Right atrium auricular region (tissue), 2 donors: ENCODE measurements at regions not wholly inside any gene's neighbourhood (a gene's known extent, or its start where the extent isn't known, plus 50 kb on each side); places are given as distances from the start of the nearest gene placed in this dataset.

ENCODE experiments used
- DNase-seq: peaks from one replicate; pipeline ENCODE4 v3.0.0-alpha.2; 2019; ENCODE audit warnings: low spot score
- H3K27ac ChIP-seq, 2 donors: fragments of 200-600 bp; sonication (generic); 1 replicate in 1 of 2; 2 replicates in 1 of 2; pipeline ENCODE4 v1.5.1; 2016 to 2019
- H3K27me3 ChIP-seq, 2 donors: fragments of 200-600 bp; sonication (generic); one replicate each; pipeline versions ENCODE4 v1.5.1 to v1.6.0; 2017 to 2019
- H3K36me3 ChIP-seq: fragments of 200-600 bp; sonication (generic); one replicate; pipeline ENCODE4 v1.5.1; 2016
- H3K4me1 ChIP-seq, 2 donors: fragments of 200-600 bp; sonication (generic); one replicate each; pipeline versions ENCODE4 v1.5.1 to v1.6.0; 2017 to 2019
- H3K4me3 ChIP-seq, 2 donors: fragments of 200-600 bp; sonication (generic); 1 replicate in 1 of 2; 2 replicates in 1 of 2; pipeline ENCODE4 v1.5.1; 2017 to 2019; ENCODE audit warnings: mild to moderate bottlenecking in 1 of 2, moderate library complexity in 1 of 2
- H3K9me3 ChIP-seq, 2 donors: fragments of 200-600 bp; sonication (generic); one replicate each; pipeline ENCODE4 v1.5.1; 2019
- TF ChIP-seq, protein P1 (sequence below), 2 donors: fragments of 200-600 bp; sonication (generic); IDR thresholded peaks; one replicate each; pipeline ENCODE4 v1.5.1; 2019; ENCODE audit warnings: antibody characterized with exemption in 2 of 2

DNA sequence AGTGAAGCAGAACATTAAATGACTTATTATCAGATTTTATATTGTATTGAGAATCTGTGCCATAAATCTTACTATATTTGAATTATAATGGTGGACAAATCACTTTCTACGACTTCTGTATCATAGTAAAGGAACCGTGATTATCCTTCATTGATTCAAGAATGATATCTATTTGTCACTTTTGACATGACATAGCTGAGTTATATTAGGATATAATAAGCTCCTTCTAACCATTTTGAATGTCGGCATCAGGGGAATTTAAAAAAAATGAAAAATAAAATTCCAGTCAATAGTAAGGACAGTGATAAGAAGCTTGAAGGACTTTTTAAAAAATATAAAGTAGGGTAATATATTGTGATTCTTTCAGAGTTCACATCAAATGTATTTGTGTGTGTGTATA, 338.9 kb upstream of the ACO1 start:
- Histone ChIP-seq H3K4me1 (no peaks in the 10 kb centered on the region), H3K9me3 (no peaks in the 10 kb centered on the region), H3K4me3 (no peak overlapping the region), H3K27ac (no peak overlapping the region), H3K27me3 (no peaks in the 10 kb centered on the region), H3K36me3 (no peaks in the 10 kb centered on the region)
- TF ChIP-seq, protein P1, sequence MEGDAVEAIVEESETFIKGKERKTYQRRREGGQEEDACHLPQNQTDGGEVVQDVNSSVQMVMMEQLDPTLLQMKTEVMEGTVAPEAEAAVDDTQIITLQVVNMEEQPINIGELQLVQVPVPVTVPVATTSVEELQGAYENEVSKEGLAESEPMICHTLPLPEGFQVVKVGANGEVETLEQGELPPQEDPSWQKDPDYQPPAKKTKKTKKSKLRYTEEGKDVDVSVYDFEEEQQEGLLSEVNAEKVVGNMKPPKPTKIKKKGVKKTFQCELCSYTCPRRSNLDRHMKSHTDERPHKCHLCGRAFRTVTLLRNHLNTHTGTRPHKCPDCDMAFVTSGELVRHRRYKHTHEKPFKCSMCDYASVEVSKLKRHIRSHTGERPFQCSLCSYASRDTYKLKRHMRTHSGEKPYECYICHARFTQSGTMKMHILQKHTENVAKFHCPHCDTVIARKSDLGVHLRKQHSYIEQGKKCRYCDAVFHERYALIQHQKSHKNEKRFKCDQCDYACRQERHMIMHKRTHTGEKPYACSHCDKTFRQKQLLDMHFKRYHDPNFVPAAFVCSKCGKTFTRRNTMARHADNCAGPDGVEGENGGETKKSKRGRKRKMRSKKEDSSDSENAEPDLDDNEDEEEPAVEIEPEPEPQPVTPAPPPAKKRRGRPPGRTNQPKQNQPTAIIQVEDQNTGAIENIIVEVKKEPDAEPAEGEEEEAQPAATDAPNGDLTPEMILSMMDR (IDR thresholded peaks at IDR 0.05): no peak
- DNase-seq: no peak

DNA sequence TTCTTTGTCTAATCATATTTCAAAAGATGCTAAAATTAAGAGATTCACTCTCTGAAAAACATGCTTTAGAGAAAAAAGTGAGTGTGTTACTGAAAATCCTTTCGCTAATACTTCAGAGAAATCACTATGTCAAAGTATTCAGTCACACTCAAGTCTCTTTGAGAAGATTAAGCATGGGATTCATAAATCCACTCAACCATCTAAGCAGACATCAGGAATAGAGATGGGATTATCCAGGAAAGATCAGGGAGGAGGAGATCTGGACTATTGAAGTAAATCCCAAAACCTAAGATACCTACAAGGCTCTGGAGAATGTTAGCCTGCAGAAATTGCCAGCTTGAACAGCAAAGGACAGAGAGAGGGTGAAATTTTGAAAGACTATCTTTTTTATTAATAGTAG, 317.2 kb upstream of the ACO1 start:
- TF ChIP-seq, protein P1 (IDR thresholded peaks at IDR 0.05): no peak
- Histone ChIP-seq H3K9me3 (no peaks in the 10 kb centered on the region), H3K27me3 (no peaks in the 10 kb centered on the region), H3K4me1 (no peaks in the 10 kb centered on the region), H3K36me3 (no peaks in the 10 kb centered on the region), H3K4me3 (no peak overlapping the region), H3K27ac (no peak overlapping the region)
- no peak for DNase-seq

DNA sequence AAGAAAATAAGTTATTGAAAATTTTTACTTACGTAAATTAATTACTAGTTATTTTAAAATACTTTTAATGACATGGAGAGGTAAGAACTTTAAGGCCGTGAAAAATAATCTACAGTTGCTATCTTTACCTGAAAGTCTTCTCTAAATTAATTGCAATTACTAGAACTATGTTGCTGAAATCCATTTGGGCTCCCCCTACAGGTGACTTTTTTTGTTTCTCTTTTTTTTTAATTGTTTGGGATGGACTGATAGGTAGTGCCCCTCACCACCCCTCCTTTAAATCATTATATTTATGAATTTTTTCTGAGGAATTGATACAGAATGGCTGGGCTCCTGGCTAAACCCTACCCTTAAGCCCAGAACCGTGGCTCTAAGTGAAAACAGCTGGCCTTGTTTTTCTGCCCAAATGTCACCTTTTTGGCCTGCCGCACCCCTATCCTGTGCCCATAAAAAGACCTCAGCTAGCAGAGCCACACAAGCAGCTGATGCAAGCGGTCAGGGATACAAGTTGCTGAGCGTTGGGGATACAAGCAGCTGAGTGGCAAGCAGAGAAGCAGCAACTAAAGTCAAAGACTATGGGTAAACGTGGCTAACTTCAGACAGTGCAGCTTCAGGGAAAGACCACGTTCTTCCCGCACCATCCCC, 315.2 kb upstream of the ACO1 start:
- H3K4me1 ChIP-seq: no peaks in the 10 kb centered on the region
- TF ChIP-seq, protein P1 (IDR thresholded peaks at IDR 0.05): no peak
- no peak overlapping the region for H3K4me3 ChIP-seq

DNA sequence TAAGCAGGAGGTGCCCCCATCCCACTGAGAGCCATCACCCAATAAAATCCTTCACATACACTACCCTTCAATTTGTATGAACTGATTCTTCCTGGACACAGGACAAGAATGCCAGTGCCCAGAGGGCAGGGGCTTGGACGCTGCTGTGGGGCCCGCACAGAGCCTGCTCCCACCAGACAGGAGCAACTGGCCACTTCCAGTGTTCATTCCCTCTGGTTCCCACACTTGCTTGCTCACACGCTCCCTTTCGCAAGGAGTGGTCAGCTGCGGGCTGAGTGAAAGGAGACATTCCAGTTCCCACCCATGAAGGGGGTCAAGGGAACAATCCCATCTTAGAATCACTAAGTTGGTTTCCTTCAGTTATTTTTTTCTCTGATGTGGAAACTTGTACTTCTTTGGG, 314.5 kb upstream of the ACO1 start:
- TF ChIP-seq, protein P1 (IDR thresholded peaks at IDR 0.05): no peak
- Histone ChIP-seq H3K4me3 (no peak overlapping the region), H3K27ac (no peak overlapping the region), H3K4me1 (no peaks in the 10 kb centered on the region), H3K27me3 (no peaks in the 10 kb centered on the region), H3K9me3 (no peaks in the 10 kb centered on the region), H3K36me3 (no peaks in the 10 kb centered on the region)
- no peak for DNase-seq

More for the DNA sequence above, 315.2 kb upstream of the ACO1 start:
- Histone ChIP-seq H3K27me3 (no peaks in the 10 kb centered on the region), H3K27ac (no peak overlapping the region), H3K36me3 (no peaks in the 10 kb centered on the region), H3K9me3 (no peaks in the 10 kb centered on the region)
- DNase-seq: no peak

DNA sequence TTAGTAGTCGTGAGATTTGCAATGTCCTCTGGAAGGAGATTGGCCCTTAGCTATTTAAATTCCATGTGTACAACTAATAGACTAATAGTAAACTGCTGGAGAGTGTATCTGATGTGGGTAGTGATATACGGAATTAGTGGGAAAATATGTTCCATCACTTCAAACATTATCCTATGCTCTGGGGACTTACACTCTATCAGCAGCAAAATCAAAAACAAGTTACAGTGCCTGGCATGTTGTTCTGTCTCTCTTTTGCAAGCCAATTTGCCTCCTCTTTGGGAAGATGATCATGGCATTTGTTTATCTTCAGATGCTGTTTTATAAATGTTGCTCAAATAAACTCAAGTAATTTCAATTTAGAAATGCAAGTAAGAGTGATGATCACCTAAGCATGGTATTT, 311.9 kb upstream of the ACO1 start:
- no peaks in the 10 kb centered on the region for H3K4me1 ChIP-seq
- TF ChIP-seq, protein P1 (IDR thresholded peaks at IDR 0.05): no peak
- no peaks in the 10 kb centered on the region for H3K27me3 ChIP-seq
- H3K4me3 ChIP-seq: no peak overlapping the region
- no peaks in the 10 kb centered on the region for H3K9me3 ChIP-seq
- H3K27ac ChIP-seq: no peak overlapping the region
- DNase-seq: no peak
- H3K36me3 ChIP-seq: no peaks in the 10 kb centered on the region

DNA sequence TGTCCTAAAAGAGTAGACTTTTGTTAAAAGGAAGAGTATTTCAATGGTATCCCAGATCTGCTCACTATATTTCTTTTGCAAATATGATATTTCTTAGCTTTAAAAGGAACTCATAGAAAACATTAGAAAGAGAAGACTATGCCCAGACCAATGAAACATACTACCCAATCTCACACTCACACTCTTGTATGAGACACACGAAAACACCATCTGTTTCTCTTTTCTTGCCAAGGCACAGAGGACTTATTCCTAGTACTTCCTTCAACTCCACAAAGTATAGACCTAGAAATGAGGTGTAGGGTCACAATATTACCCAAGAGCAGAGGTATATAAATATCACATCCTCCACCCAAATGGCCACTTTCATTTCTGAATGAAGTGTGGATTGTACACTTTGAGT, 292.4 kb upstream of the ACO1 start:
- no peak for DNase-seq
- H3K4me1 ChIP-seq: no peaks in the 10 kb centered on the region
- no peaks in the 10 kb centered on the region for H3K36me3 ChIP-seq
- TF ChIP-seq, protein P1 (IDR thresholded peaks at IDR 0.05): no peak
- H3K27ac ChIP-seq: no peak overlapping the region
- peaks cover 0 to 4% of the 10 kb centered on the region in 2 donors for H3K9me3 ChIP-seq
- no peaks in the 10 kb centered on the region for H3K27me3 ChIP-seq
- no peak overlapping the region for H3K4me3 ChIP-seq
